GM18867 (cell line): ENCODE measurements at regions not wholly inside any gene's neighbourhood (a gene's known extent, or its start where the extent isn't known, plus 50 kb on each side); places are given as distances from the start of the nearest gene placed in this dataset.
"Not testable (repeated sequence)": the region's sequence is repeated elsewhere in the genome, so short reads cannot be mapped to it uniquely, and the experiment has no call there.

Experiments used
- ATAC-seq: cut with Tn5 transposase; IDR thresholded peaks from one replicate; pipeline ENCODE4 v1.9.1; 2021; ENCODE audit warnings: mild to moderate bottlenecking, moderate library complexity; ENCODE audit not compliant: unreplicated experiment

DNA sequence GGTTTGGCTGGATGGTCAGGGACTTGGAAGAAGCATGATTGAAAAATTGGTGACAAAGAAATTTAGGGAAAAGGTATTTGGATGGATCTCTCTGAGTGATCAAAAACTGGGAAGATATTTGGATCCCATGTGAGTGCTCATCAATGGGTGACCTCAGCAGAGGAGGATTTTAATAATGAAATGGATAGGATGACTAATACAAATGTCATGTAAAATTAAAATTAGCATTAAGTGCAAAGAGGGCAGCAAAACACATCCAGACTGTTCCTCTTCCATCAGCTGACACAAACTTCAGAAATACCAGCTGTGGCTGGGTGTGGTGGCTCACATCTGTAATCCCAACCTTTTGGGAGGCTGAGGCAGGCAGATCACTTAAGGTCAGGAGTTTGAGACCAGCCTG is 151.7 kb downstream of the THBS2 start:
- ATAC-seq = no peak

DNA sequence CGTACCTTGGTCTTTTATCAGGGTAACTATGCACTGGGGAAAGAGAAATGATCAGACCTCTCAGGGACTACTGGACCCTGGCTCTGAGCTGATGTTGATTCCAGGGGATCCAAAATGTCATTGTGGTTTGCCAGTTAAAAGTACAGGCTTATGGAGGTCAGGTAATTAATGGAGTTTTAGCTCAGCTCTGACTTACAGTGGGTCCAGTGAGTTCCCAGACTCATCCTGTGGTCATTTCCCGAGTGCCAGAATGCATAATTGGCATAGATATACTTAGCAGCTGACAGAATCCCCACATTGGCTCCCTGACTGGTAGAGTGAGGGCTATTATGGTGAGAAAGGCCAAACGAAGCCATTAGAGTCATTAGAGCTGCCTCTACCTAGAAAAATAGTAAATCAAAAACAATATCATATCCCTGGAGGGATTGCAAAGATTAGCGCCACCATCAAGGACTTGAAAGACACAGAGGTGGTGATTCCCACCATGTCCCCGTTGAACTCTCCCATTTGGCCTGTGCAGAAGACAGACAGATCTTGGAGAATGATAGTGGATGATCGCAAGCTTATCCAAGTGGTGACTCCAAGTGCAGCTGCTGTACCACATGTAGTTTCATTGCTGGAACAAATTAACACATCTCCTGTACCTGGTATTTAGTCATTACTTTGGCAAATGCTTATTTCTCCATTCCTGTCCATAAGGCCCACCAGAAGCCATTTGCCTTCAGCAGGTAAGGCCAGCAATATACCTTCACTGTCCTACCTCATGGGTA is 152.4 kb downstream of the THBS2 start:
- no peak for ATAC-seq

- no peak for ATAC-seq
Observed at GRCh38 chr6:169099411-169100202, 154.0 kb downstream of the THBS2 start.

DNA sequence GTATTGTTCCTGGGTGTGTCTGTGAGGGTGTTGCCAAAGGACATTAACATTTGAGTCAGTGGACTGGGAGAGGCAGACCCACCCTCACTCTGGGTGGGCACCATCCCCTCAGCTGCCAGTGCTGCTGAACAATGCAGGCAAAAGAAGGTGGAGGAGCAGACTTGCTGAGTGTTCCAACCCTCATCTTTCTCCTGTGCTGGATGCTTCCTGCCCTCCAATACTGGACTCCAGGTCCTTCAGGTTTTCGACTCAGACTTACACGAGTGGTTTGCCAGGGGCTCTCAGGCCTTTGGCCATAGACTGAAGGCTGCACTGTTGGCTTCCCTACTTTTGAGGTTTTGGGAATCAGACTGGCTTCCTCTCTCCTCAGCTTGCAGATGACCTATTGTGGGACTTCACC is 155.0 kb downstream of the THBS2 start:
- ATAC-seq = not testable (repeated sequence)

DNA sequence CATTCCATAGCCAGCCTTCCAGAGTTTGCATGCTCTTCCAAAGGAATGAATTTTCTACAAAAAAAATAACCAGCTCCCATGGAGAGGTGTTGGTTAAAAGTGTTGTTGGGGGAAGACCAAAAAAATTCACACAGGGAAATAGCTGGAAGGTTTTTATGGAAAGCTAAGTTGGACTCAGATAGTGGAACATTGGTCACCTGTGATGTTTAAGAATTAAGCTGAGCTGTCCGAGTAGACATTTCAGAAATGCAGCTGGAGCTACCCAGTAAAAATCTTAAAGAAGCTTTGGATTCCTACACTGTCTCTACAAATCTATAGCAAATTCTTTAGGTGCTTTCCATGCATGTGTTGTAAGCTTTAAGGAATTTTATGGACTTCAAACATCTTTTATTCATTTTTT is 155.5 kb downstream of the THBS2 start:
- no peak for ATAC-seq

- ATAC-seq = no peak
Observed at GRCh38 chr6:169097381-169097959, 156.2 kb downstream of the THBS2 start.

GRCh38 chr6:169096388-169096787 is 157.3 kb downstream of the THBS2 start:
- no peak for ATAC-seq

- no peak for ATAC-seq
Observed at GRCh38 chr6:169095153-169095552, 158.5 kb downstream of the THBS2 start.

GRCh38 chr6:169094552-169094950 is 159.1 kb downstream of the THBS2 start:
- ATAC-seq = no peak

GRCh38 chr6:169093770-169094551 is 159.7 kb downstream of the THBS2 start:
- ATAC-seq = no peak

GRCh38 chr6:169093066-169093723 is 160.5 kb downstream of the THBS2 start:
- ATAC-seq = no peak

- ATAC-seq = peak; percentile 96
Observed at GRCh38 chr6:169092375-169092774, 161.3 kb downstream of the THBS2 start.

DNA sequence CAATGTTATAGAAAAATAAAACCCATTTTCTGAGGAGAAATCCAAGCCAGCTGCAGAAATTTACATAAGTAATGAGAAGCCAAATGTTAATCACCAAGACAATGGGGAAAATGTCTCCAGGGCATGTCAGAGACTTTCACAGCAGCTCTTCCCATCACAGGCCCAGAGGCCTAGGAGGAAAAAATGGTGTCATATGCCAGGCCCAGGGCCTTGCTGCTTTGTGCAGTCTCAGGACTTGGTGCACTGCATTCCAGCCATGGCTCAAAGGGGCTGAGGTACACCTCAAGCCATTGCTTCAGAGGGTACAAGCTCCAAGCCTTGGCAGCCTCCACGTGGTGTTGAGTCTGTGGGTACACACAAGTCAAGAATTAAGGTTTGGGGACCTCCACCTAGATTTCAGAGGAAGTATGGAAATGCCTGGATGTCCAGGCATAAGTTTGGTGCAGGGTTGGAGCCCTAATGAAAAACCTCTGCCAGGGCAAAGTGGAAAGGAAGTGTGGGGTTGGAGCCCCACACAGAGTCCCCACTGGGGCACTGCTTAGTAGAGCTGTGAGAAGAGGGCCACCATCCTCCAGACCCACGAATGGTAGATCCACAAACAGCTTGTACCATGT is 163.0 kb downstream of the THBS2 start:
- ATAC-seq = not testable (repeated sequence)

DNA sequence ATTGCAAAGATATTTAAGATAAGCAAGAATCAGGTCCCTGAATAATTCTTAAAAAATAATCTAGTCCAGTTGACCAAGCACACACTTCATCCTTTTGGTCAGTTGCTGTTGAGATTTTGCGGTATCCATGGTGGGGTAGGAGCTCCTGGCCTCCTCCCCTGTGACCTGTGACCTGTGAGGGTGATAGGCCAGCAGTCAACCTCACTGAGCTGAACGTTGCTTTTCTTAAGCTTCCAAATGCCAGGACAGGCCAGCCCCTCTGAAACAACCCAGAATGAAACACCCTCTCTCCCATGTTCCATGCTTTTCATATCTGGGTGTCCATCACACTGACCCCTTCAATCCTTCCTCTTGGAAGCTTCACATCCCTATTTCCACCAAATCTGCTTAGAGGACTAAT is 164.9 kb downstream of the THBS2 start:
- ATAC-seq = no peak

DNA sequence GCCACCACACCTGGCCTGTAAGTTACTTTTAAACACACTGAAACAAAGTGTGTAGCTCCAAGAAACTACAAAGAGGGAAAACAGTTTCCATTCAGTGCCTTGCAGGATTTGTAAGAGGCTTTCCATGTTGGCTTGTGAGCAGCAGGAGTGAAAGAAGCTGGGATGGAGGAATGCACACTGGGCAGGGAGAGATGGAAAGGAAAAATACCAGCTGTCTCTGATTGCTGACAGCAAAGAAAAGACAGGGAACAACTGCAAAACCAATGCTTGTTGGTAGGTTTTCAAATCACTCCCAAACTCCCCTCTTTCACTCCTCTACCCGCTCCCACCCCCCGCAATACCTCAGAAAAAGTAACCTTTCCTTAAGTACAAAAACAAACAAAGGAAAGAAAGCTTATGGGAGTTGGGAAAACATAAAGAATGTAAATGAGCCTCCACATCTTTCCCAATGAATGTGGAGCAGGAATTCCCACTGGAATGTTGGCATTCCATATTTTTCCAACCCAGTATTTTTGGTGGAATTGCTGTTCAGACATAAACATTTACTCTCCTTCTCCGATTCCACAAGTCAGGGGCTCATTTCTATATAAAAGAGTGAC is 166.1 kb downstream of the THBS2 start:
- no peak for ATAC-seq

- not testable (repeated sequence) for ATAC-seq
Observed at GRCh38 chr6:169086616-169087015, 167.0 kb downstream of the THBS2 start.

- ATAC-seq = no peak
Observed at GRCh38 chr6:169086020-169086419, 167.6 kb downstream of the THBS2 start.

GRCh38 chr6:169085466-169085865 is 168.2 kb downstream of the THBS2 start:
- ATAC-seq = no peak

- not testable (repeated sequence) for ATAC-seq
Observed at GRCh38 chr6:169084557-169084956, 169.1 kb downstream of the THBS2 start.

DNA sequence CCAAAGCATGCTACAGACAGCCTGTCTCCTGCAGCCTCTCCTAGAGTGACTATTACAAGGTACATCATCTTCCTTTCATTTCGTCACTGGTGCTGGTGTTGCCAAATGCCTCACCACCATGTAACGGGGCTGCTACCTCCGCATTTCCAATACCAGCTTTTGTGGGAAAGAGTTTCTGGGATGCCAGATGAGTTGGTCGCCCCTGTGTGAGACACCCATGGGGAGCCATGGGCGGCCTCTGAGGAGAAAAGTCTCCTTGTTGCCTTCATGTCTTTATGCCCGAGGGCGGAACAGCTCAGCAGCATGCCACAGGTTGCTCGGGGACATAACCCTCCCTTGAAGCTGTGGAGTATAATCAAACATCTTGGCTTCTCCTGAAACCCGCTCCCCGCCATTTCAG is 169.6 kb downstream of the THBS2 start:
- ATAC-seq = no peak
